ENCODE measurements at regions not wholly inside any gene's neighbourhood (a gene's known extent, or its start where the extent isn't known, plus 50 kb on each side); places are given as distances from the start of the nearest gene placed in this dataset.

GRCh38 chr10:132133449-132134240 lies 53.1 kb upstream of the DPYSL4 start:
- no peak for TF ChIP-seq ZNF354C (tag by site-specific recombination; IDR thresholded peaks at IDR 0.05; ENCODE audit: borderline replicate concordance, low read depth)
- TF ChIP-seq CTCF (tag by site-specific recombination; IDR thresholded peaks at IDR 0.05) = no peak
- TF ChIP-seq SP3 (tag by site-specific recombination; IDR thresholded peaks at IDR 0.05) = no peak
- TF ChIP-seq ZNF341 (tag by site-specific recombination; IDR thresholded peaks at IDR 0.05; ENCODE audit: low read depth) = no peak
- no peak for TF ChIP-seq ZNF76 (tag by site-specific recombination; IDR thresholded peaks at IDR 0.05; ENCODE audit: borderline replicate concordance, low read depth)
- TF ChIP-seq ZNF2 (tag by site-specific recombination; IDR thresholded peaks at IDR 0.05) = no peak
- no peak for TF ChIP-seq REST (tag by site-specific recombination; IDR thresholded peaks at IDR 0.05)
- TF ChIP-seq ATF2 (tag by site-specific recombination; IDR thresholded peaks at IDR 0.05; ENCODE audit: low read depth) = no peak
- TF ChIP-seq BCL6B (tag by site-specific recombination; IDR thresholded peaks at IDR 0.05) = no peak
- TF ChIP-seq PBX3 (CRISPR knock-in tag; IDR thresholded peaks at IDR 0.05) = no peak
- no peak for TF ChIP-seq BCL11A (tag by site-specific recombination; IDR thresholded peaks at IDR 0.05; ENCODE audit: low read depth)

Data from HEK293 (cell line).